Panc1 (cell line): ENCODE measurements at regions not wholly inside any gene's neighbourhood (a gene's known extent, or its start where the extent isn't known, plus 50 kb on each side); places are given as distances from the start of the nearest gene placed in this dataset.

ENCODE experiments used
- ATAC-seq: fragments of 200-7000 bp; cut with Tn5 transposase; 2 replicates; pipeline ENCODE4 v1.9.1; 2020; ENCODE audit warnings: mild to moderate bottlenecking, moderate library complexity
- BruUV-seq: library from RNA; stranded (reverse); fragments of 400-500 nt; replicated peaks from 2 replicates; lab custom pipeline; 2021; lab: Mats Ljungman, UMichigan
- CTCF ChIA-PET: fragments of 300-600 bp; sonication (Branson Sonifier 250); formaldehyde crosslinking; loops from one replicate; lab custom pipeline; 2022; ENCODE audit warnings: antibody characterized with exemption; lab: Charles Lee
- POLR2A ChIA-PET: fragments of 300-600 bp; sonication (Branson Sonifier 250); formaldehyde crosslinking; loops from one replicate; lab custom pipeline; 2022; ENCODE audit warnings: antibody characterized with exemption; lab: Charles Lee
- DNase-seq: peaks from one replicate; pipeline ENCODE4 v3.0.0-alpha.2; 2010; ENCODE audit warnings: low read depth, low spot score
- H3K27ac ChIP-seq: 2 replicates; pipeline ENCODE4 v1.5.1; 2011; ENCODE audit warnings: mild to moderate bottlenecking, low read length, inconsistent platforms
- H3K27me3 ChIP-seq: fragments of 200-500 bp; sonication (Bioruptor generic); 2 replicates; pipeline ENCODE4 v1.6.0; 2014; ENCODE audit warnings: low read length, inconsistent platforms; ENCODE audit not compliant: control insufficient read depth, insufficient read depth
- H3K36me3 ChIP-seq: fragments of 200-500 bp; sonication (Bioruptor generic); 2 replicates; pipeline ENCODE4 v1.5.1; 2014; ENCODE audit warnings: inconsistent platforms, mild to moderate bottlenecking, low read length, moderate library complexity; ENCODE audit not compliant: control insufficient read depth, insufficient read depth
- H3K4me1 ChIP-seq: 2 replicates; pipeline ENCODE4 v1.5.1; 2011; ENCODE audit warnings: inconsistent platforms, mild to moderate bottlenecking, low read length, moderate library complexity; ENCODE audit not compliant: control insufficient read depth, insufficient read depth
- H3K4me3 ChIP-seq, 2 experiments: 2 replicates each; pipeline ENCODE4 v1.5.1; 2011 to 2012; ENCODE audit warnings: low read depth in 2 of 2, low read length in 2 of 2, mild to moderate bottlenecking in 2 of 2, inconsistent platforms in 1 of 2, moderate library complexity in 1 of 2
- H3K9me3 ChIP-seq: fragments of 200-500 bp; sonication (Bioruptor generic); 2 replicates; pipeline ENCODE4 v1.5.1; 2014; ENCODE audit warnings: low read depth, mild to moderate bottlenecking, inconsistent platforms, low read length, moderate library complexity; ENCODE audit not compliant: control insufficient read depth, insufficient read depth
- POLR2AphosphoS5 ChIP-seq: IDR thresholded peaks from 2 replicates; pipeline ENCODE4 v1.6.1; 2012; ENCODE audit warnings: mild to moderate bottlenecking, low read depth, low read length, moderate library complexity
- SIN3A ChIP-seq: IDR thresholded peaks from 2 replicates; pipeline ENCODE4 v1.6.1; 2012; ENCODE audit warnings: low read depth, mild to moderate bottlenecking, low read length, moderate library complexity, borderline replicate concordance; ENCODE audit not compliant: insufficient read depth
- TCF7L2 ChIP-seq: IDR thresholded peaks from 2 replicates; pipeline ENCODE4 v1.6.1; 2011; ENCODE audit warnings: mild to moderate bottlenecking, low read depth, low read length, inconsistent platforms
- in situ Hi-C: cut with HindIII; loops from 2 replicates; pipeline ENCODE4 v1.10.0; 2016; ENCODE audit warnings: low sequenced_read_pairs, low pct_unique_long_range_greater_than_20kb
- intact Hi-C: fragments of 100-400 bp; cut with micrococcal nuclease; formaldehyde crosslinking; loops from one replicate; pipeline ENCODE4 v1.10.0; 2022; ENCODE audit not compliant: unreplicated experiment
- TF ChIP-seq, protein P1 (sequence below), 2 experiments: IDR thresholded peaks; 2 replicates each; pipeline ENCODE4 v1.6.1; 2011 to 2012; ENCODE audit warnings: low read depth in 2 of 2, control low read depth in 1 of 2, low read length in 1 of 2, mild to moderate bottlenecking in 1 of 2, moderate library complexity in 1 of 2; ENCODE audit not compliant: insufficient read depth in 1 of 2
- TF ChIP-seq, protein P2 (sequence below): fragments of 450-650 bp; IDR thresholded peaks from 2 replicates; pipeline ENCODE4 v1.5.1; 2017; ENCODE audit warnings: mild to moderate bottlenecking

DNA sequence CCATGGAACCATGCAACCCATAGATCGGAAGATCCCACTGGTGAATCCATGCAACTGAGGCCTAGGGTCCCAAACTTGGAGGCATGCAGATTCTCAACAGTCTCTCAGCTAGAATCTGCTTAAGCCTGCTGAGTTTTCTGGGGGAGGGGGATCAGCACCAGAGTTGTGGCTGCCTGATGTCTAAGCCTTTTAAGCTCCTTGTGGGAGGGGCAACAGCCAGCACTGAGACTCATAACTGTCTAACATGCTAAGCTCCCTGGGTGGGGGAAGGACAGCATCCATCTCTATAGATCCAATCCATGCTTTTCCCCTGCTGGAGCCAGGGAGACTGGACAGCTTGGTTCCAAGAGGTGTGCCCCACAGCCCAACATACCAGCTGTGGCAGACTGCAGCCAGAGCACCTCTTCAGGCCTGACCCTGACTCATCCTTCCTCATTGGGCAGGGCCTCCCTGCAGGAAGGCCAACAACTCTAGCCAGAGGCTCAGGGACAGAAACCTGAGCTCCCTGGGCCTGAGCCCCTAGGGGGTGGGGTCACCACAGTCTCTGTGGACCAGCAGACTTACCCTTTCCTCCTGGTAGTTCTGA is 300.1 kb upstream of the SLC7A11 start:
- no TSS peak for BruUV-seq
- intact Hi-C loops: no loop called here
- no peak for DNase-seq
- no peaks in the 10 kb centered on the region for H3K27me3 ChIP-seq
- in situ Hi-C loops: no loop called here
- no peaks in the 10 kb centered on the region for H3K36me3 ChIP-seq
- TF ChIP-seq, protein P1, sequence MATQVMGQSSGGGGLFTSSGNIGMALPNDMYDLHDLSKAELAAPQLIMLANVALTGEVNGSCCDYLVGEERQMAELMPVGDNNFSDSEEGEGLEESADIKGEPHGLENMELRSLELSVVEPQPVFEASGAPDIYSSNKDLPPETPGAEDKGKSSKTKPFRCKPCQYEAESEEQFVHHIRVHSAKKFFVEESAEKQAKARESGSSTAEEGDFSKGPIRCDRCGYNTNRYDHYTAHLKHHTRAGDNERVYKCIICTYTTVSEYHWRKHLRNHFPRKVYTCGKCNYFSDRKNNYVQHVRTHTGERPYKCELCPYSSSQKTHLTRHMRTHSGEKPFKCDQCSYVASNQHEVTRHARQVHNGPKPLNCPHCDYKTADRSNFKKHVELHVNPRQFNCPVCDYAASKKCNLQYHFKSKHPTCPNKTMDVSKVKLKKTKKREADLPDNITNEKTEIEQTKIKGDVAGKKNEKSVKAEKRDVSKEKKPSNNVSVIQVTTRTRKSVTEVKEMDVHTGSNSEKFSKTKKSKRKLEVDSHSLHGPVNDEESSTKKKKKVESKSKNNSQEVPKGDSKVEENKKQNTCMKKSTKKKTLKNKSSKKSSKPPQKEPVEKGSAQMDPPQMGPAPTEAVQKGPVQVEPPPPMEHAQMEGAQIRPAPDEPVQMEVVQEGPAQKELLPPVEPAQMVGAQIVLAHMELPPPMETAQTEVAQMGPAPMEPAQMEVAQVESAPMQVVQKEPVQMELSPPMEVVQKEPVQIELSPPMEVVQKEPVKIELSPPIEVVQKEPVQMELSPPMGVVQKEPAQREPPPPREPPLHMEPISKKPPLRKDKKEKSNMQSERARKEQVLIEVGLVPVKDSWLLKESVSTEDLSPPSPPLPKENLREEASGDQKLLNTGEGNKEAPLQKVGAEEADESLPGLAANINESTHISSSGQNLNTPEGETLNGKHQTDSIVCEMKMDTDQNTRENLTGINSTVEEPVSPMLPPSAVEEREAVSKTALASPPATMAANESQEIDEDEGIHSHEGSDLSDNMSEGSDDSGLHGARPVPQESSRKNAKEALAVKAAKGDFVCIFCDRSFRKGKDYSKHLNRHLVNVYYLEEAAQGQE (IDR thresholded peaks at IDR 0.05; ENCODE audit: insufficient read depth in 1 of 2, low read depth in 2 of 2, low read length in 1 of 2): no peak
- TF ChIP-seq POLR2AphosphoS5 (no peak), SIN3A (no peak), TCF7L2 (no peak)
- TF ChIP-seq, protein P2, sequence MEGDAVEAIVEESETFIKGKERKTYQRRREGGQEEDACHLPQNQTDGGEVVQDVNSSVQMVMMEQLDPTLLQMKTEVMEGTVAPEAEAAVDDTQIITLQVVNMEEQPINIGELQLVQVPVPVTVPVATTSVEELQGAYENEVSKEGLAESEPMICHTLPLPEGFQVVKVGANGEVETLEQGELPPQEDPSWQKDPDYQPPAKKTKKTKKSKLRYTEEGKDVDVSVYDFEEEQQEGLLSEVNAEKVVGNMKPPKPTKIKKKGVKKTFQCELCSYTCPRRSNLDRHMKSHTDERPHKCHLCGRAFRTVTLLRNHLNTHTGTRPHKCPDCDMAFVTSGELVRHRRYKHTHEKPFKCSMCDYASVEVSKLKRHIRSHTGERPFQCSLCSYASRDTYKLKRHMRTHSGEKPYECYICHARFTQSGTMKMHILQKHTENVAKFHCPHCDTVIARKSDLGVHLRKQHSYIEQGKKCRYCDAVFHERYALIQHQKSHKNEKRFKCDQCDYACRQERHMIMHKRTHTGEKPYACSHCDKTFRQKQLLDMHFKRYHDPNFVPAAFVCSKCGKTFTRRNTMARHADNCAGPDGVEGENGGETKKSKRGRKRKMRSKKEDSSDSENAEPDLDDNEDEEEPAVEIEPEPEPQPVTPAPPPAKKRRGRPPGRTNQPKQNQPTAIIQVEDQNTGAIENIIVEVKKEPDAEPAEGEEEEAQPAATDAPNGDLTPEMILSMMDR: no peak
- POLR2A ChIA-PET: no interaction called here
- H3K27ac ChIP-seq: no peak overlapping the region
- no peak for ATAC-seq
- H3K4me3 ChIP-seq: no peak overlapping the region
- H3K4me1 ChIP-seq: no peaks in the 10 kb centered on the region
- no peaks in the 10 kb centered on the region for H3K9me3 ChIP-seq
- CTCF ChIA-PET: no interaction called here

DNA sequence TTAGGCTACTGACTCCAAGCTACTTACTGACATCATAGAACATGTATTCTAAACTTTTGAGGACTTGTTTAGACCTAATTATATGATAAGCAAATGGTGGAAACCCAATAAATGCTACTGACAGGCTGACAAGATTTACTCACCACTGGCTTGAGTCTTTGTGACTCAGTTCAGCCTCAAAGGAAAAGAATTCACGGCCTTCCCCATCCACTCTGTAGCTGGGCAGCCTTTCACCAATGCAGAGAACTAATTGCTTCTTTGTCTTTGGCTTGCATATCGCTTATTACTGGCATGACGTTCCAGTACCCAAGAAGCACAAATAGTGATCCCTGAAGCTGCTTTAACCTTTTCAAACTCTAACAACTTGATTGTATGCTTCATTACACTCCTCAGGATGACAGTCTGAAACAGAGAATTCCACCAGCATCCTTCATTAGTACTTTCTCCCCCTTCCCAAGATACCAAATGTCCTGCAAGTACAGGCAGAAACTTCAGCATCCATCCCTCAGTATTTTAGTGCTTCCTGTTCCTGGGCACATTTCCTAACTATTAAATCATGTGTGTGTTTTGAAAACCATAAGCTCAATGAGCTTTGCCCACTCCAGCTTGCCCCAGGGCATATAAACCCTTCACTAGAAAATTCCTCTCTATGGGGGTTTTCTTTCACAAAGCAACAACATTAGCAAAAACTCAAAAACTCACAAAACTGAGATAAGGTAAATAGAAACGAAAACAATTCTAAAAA is 298.1 kb upstream of the SLC7A11 start:
- no peak overlapping the region for H3K27ac ChIP-seq
- POLR2A ChIA-PET: no interaction called here

More for the DNA sequence above, 298.1 kb upstream of the SLC7A11 start:
- Histone ChIP-seq H3K4me1 (no peaks in the 10 kb centered on the region), H3K9me3 (no peaks in the 10 kb centered on the region), H3K27me3 (no peaks in the 10 kb centered on the region), H3K4me3 (no peak overlapping the region), H3K36me3 (no peaks in the 10 kb centered on the region)
- in situ Hi-C loops: no loop called here
- no peak for DNase-seq
- BruUV-seq: no TSS peak
- no peak for ATAC-seq
- intact Hi-C loops: no loop called here
- TF ChIP-seq, protein P1 (IDR thresholded peaks at IDR 0.05; ENCODE audit: insufficient read depth in 1 of 2, low read depth in 2 of 2, low read length in 1 of 2): no peak
- TF ChIP-seq POLR2AphosphoS5 (no peak), SIN3A (no peak), TCF7L2 (no peak)
- TF ChIP-seq, protein P2: no peak
- CTCF ChIA-PET: no interaction called here
